Natural killer cell (primary cell): ENCODE measurements at regions not wholly inside any gene's neighbourhood (a gene's known extent, or its start where the extent isn't known, plus 50 kb on each side); places are given as distances from the start of the nearest gene placed in this dataset.

Experiments used
- ATAC-seq, 3 donors: fragments of 150-1000 bp in 2 of 3; fragments of 200-7000 bp in 1 of 3; cut with Tn5 transposase; 1 replicate in 1 of 3; 2 replicates in 2 of 3; pipeline ENCODE4 v1.10.0; 2021; ENCODE audit warnings: mild to moderate bottlenecking in 2 of 3, moderate library complexity in 2 of 3
- DNase-seq, 2 donors: peaks; one replicate each; pipeline versions ENCODE4 v3.0.0 to v3.0.0-alpha.2; 2013 to 2021; ENCODE audit warnings: mixed read lengths in 1 of 2
- H3K27ac ChIP-seq: one replicate; pipeline ENCODE4 v1.5.1; 2013; ENCODE audit warnings: mild to moderate bottlenecking, low read length
- H3K27me3 ChIP-seq: one replicate; pipeline ENCODE4 v1.6.1; 2013; ENCODE audit warnings: low read length; ENCODE audit not compliant: control insufficient read depth, insufficient read depth
- H3K36me3 ChIP-seq: one replicate; pipeline ENCODE4 v1.6.1; 2013; ENCODE audit warnings: low read length; ENCODE audit not compliant: control insufficient read depth, insufficient read depth
- H3K4me1 ChIP-seq: one replicate; pipeline ENCODE4 v1.6.1; 2013; ENCODE audit warnings: low read length; ENCODE audit not compliant: control insufficient read depth, insufficient read depth
- H3K4me3 ChIP-seq: one replicate; pipeline ENCODE4 v1.5.1; 2013; ENCODE audit warnings: low read length
- H3K9me3 ChIP-seq: one replicate; pipeline ENCODE4 v1.6.1; 2013; ENCODE audit warnings: low read length; ENCODE audit not compliant: control insufficient read depth, insufficient read depth
- H3K27ac Mint-ChIP-seq, 2 donors: one replicate each; pipeline ENCODE4 v1.8.0; 2022; ENCODE audit warnings: mild to moderate bottlenecking in 2 of 2, mixed read lengths in 2 of 2, moderate library complexity in 1 of 2
- H3K27me3 Mint-ChIP-seq, 2 donors: one replicate each; pipeline ENCODE4 v1.8.0; 2022; ENCODE audit warnings: low read depth in 2 of 2, mixed read lengths in 2 of 2
- H3K36me3 Mint-ChIP-seq: one replicate; pipeline ENCODE4 v1.8.0; 2022; ENCODE audit warnings: mixed read lengths
- H3K4me1 Mint-ChIP-seq, 2 donors: one replicate each; pipeline ENCODE4 v1.8.0; 2022; ENCODE audit warnings: mixed read lengths in 2 of 2
- H3K4me3 Mint-ChIP-seq: one replicate; pipeline ENCODE4 v1.8.0; 2022; ENCODE audit warnings: mild to moderate bottlenecking, moderate library complexity, mixed read lengths
- H3K9me3 Mint-ChIP-seq, 2 donors: one replicate each; pipeline ENCODE4 v1.8.0; 2022; ENCODE audit warnings: mixed read lengths in 2 of 2
- CTCF ChIP-seq: fragments of 200-600 bp; IDR thresholded peaks from one replicate; pipeline ENCODE4 v1.8.0; 2022; ENCODE audit warnings: antibody characterized with exemption
- WGBS: methylation state at CpG from one replicate; pipeline ENCODE4 v1.1.7; 2013; ENCODE audit warnings: missing lambda C conversion rate; ENCODE audit not compliant: insufficient coverage; 5-methylcytosine and 5-hydroxymethylcytosine counted together
- intact Hi-C: fragments of 100-400 bp; cut with micrococcal nuclease; formaldehyde crosslinking; loops from one replicate; pipeline ENCODE4 v1.14.2; 2022

GRCh38 chrY:7879245-7879644 lies 967.7 kb upstream of the AMELY start:
- no peak overlapping the region for H3K27ac Mint-ChIP-seq
- H3K4me3 ChIP-seq, result no peak overlapping the region
- ATAC-seq (no peak), DNase-seq (no peak)
- H3K4me1 Mint-ChIP-seq, result no peaks in the 10 kb centered on the region
- no peaks in the 10 kb centered on the region for H3K36me3 ChIP-seq
- 87% methylated on average over 3 of the region's 4 CpGs for WGBS
- intact Hi-C loops, result no loop called here
- H3K9me3 Mint-ChIP-seq, result no peaks in the 10 kb centered on the region
- H3K27me3 Mint-ChIP-seq, result no peaks in the 10 kb centered on the region
- H3K36me3 Mint-ChIP-seq, result no peaks in the 10 kb centered on the region
- H3K27ac ChIP-seq, result no peak overlapping the region
- H3K4me1 ChIP-seq, result no peaks in the 10 kb centered on the region
- no peaks in the 10 kb centered on the region for H3K27me3 ChIP-seq
- H3K9me3 ChIP-seq, result no peaks in the 10 kb centered on the region
- no peak for TF ChIP-seq CTCF
- no peak overlapping the region for H3K4me3 Mint-ChIP-seq

GRCh38 chrY:7878719-7879118 lies 967.2 kb upstream of the AMELY start:
- DNase-seq (no peak), ATAC-seq (no peak)
- Mint-ChIP-seq H3K4me1 (no peaks in the 10 kb centered on the region), H3K4me3 (no peak overlapping the region), H3K27ac (no peak overlapping the region), H3K27me3 (no peaks in the 10 kb centered on the region), H3K9me3 (no peaks in the 10 kb centered on the region), H3K36me3 (no peaks in the 10 kb centered on the region)
- no peak overlapping the region for H3K27ac ChIP-seq
- no peaks in the 10 kb centered on the region for H3K4me1 ChIP-seq
- H3K27me3 ChIP-seq, result no peaks in the 10 kb centered on the region
- H3K36me3 ChIP-seq, result no peaks in the 10 kb centered on the region
- intact Hi-C loops, result no loop called here
- TF ChIP-seq CTCF, result no peak
- H3K4me3 ChIP-seq, result no peak overlapping the region
- 80% methylated on average over 1 of the region's 1 CpG for WGBS
- H3K9me3 ChIP-seq, result no peaks in the 10 kb centered on the region

- H3K4me1 ChIP-seq, result no peaks in the 10 kb centered on the region
- Mint-ChIP-seq H3K4me3 (no peak overlapping the region), H3K36me3 (no peaks in the 10 kb centered on the region), H3K9me3 (no peaks in the 10 kb centered on the region), H3K27ac (no peak overlapping the region), H3K4me1 (no peaks in the 10 kb centered on the region), H3K27me3 (no peaks in the 10 kb centered on the region)
- ATAC-seq, result no peak
- H3K9me3 ChIP-seq, result no peaks in the 10 kb centered on the region
- no peaks in the 10 kb centered on the region for H3K36me3 ChIP-seq
- WGBS, result 95% methylated on average over 2 of the region's 2 CpGs
- no peaks in the 10 kb centered on the region for H3K27me3 ChIP-seq
- TF ChIP-seq CTCF, result no peak
- intact Hi-C loops, result no loop called here
- no peak for DNase-seq
- H3K27ac ChIP-seq, result no peak overlapping the region
- H3K4me3 ChIP-seq, result no peak overlapping the region
Observed at GRCh38 chrY:7877458-7877857, 965.9 kb upstream of the AMELY start.

- H3K4me1 Mint-ChIP-seq, result no peaks in the 10 kb centered on the region
- no peak overlapping the region for H3K4me3 Mint-ChIP-seq
- no peak overlapping the region for H3K27ac Mint-ChIP-seq
- Histone ChIP-seq H3K9me3 (no peaks in the 10 kb centered on the region), H3K4me3 (no peak overlapping the region), H3K4me1 (no peaks in the 10 kb centered on the region), H3K27me3 (no peaks in the 10 kb centered on the region), H3K27ac (no peak overlapping the region), H3K36me3 (no peaks in the 10 kb centered on the region)
- intact Hi-C loops, result no loop called here
- peak in 1 of 2 donors; percentile 18 for DNase-seq
- no peaks in the 10 kb centered on the region for H3K27me3 Mint-ChIP-seq
- TF ChIP-seq CTCF, result no peak
- no peaks in the 10 kb centered on the region for H3K36me3 Mint-ChIP-seq
- ATAC-seq, result no peak
- no peaks in the 10 kb centered on the region for H3K9me3 Mint-ChIP-seq
Observed at GRCh38 chrY:7874080-7874479, 962.5 kb upstream of the AMELY start.
